K562 (cell line): ENCODE measurements at regions not wholly inside any gene's neighbourhood (a gene's known extent, or its start where the extent isn't known, plus 50 kb on each side); places are given as distances from the start of the nearest gene placed in this dataset.

ENCODE experiments used
- ATAC-seq: fragments of 200-7000 bp; cut with Tn5 transposase; 3 replicates; pipeline ENCODE4 v1.9.1; 2020; ENCODE audit warnings: moderate library complexity
- BruUV-seq: library from RNA; stranded (reverse); fragments of 400-500 nt; replicated peaks from 2 replicates; lab custom pipeline; 2021; lab: Mats Ljungman, UMichigan
- CTCF ChIA-PET: fragments of 300-600 bp; formaldehyde crosslinking; extraction: SDS; loops from one replicate; lab custom pipeline; 2021; ENCODE audit warnings: low intra/inter-chr PET ratio; lab: Yijun Ruan, JAX
- POLR2A ChIA-PET: fragments of 300-600, 350-650 bp; sonication (Branson Sonifier 250); formaldehyde crosslinking; extraction: SDS; loops from one replicate; lab custom pipeline; 2021; ENCODE audit warnings: antibody characterized with exemption, inconsistent platforms; lab: Yijun Ruan, JAX
- DNase-seq, 4 experiments: peaks; one replicate each; pipeline versions ENCODE4 v3.0.0 to v3.0.0-alpha.2; 2011 to 2018; ENCODE audit warnings: low spot score in 3 of 4, mixed read lengths in 3 of 4; ENCODE audit errors: extremely low read depth in 1 of 4
- FAIRE-seq: peaks from 2 replicates; lab custom pipeline; 2011; peaks lifted over from hg19 to GRCh38; lab: Jason Lieb, UNC
- H2AFZ ChIP-seq: 2 replicates; pipeline ENCODE4 v1.6.0; 2011; ENCODE audit warnings: low read depth, low read length, control low read depth, inconsistent platforms
- H3K27ac ChIP-seq: fragments of 200-600 bp; 3 replicates; pipeline ENCODE4 v1.8.0; 2011; ENCODE audit warnings: low read depth, mild to moderate bottlenecking, control low read depth, inconsistent platforms, low read length, moderate library complexity, mixed read lengths; ENCODE audit errors: extremely low read depth
- H3K27me3 ChIP-seq, 2 experiments: fragments of 300-600 bp in 1 of 2; 2 replicates in 1 of 2; 3 replicates in 1 of 2; pipeline versions ENCODE4 v1.6.0 to v1.8.0; 2011; ENCODE audit warnings: inconsistent platforms in 2 of 2, low read length in 2 of 2, mild to moderate bottlenecking in 1 of 2, mixed read lengths in 1 of 2, moderate library complexity in 1 of 2; ENCODE audit not compliant: control insufficient read depth in 2 of 2, insufficient read depth in 2 of 2
- H3K36me3 ChIP-seq: fragments of 300-600 bp; 3 replicates; pipeline ENCODE4 v1.8.0; 2011; ENCODE audit warnings: mild to moderate bottlenecking, low read length, inconsistent platforms; ENCODE audit not compliant: control insufficient read depth, insufficient read depth
- H3K4me1 ChIP-seq, 2 experiments: fragments of 200-600 bp in 1 of 2; replicated peaks in 1 of 2; 2 replicates in 1 of 2; 3 replicates in 1 of 2; pipeline versions ENCODE4 v1.5.1 to v1.8.0; 2011; ENCODE audit warnings: inconsistent platforms in 2 of 2, low read length in 2 of 2, mild to moderate bottlenecking in 1 of 2, mixed read lengths in 1 of 2, moderate library complexity in 1 of 2; ENCODE audit not compliant: control insufficient read depth in 2 of 2, insufficient read depth in 2 of 2
- H3K4me2 ChIP-seq: 2 replicates; pipeline ENCODE4 v1.6.1; 2011; ENCODE audit warnings: low read length, control low read depth, inconsistent platforms, mixed read lengths; ENCODE audit not compliant: insufficient read depth
- H3K4me3 ChIP-seq: fragments of 200-600 bp; sonication (generic), shearing (Covaris generic); 2 replicates; pipeline ENCODE4 v1.5.1; 2016; ENCODE audit warnings: control low read depth, inconsistent platforms
- H3K79me2 ChIP-seq: fragments of 200-600 bp; 3 replicates; pipeline ENCODE4 v1.8.0; 2011; ENCODE audit warnings: low read length, inconsistent platforms; ENCODE audit not compliant: control insufficient read depth, insufficient read depth
- H3K9ac ChIP-seq, 2 experiments: 2 replicates each; pipeline versions ENCODE4 v1.6.0 to v1.6.1; 2011; ENCODE audit warnings: low read depth in 2 of 2, low read length in 2 of 2, control low read depth in 1 of 2, inconsistent platforms in 1 of 2, mild to moderate bottlenecking in 1 of 2, mixed read lengths in 1 of 2; ENCODE audit not compliant: insufficient read depth in 1 of 2
- H3K9me1 ChIP-seq: one replicate; pipeline ENCODE4 v1.6.0; 2011; ENCODE audit warnings: inconsistent platforms, mild to moderate bottlenecking, low read length, moderate library complexity; ENCODE audit not compliant: control insufficient read depth, insufficient read depth
- H3K9me3 ChIP-seq: replicated peaks from 2 replicates; pipeline ENCODE4 v1.5.1; 2011; ENCODE audit warnings: low read depth, low read length, inconsistent platforms; ENCODE audit not compliant: control insufficient read depth, insufficient read depth
- H4K20me1 ChIP-seq: replicated peaks from 2 replicates; pipeline ENCODE4 v1.6.1; 2011; ENCODE audit warnings: low read length, inconsistent platforms, mixed read lengths; ENCODE audit not compliant: control insufficient read depth, insufficient read depth
- DDX20 ChIP-seq: fragments of 450-650 bp; IDR thresholded peaks from 2 replicates; pipeline ENCODE4 v1.6.1; 2016; ENCODE audit warnings: missing genetic modification characterization, low read depth, mild to moderate bottlenecking, missing compliant biosample characterization, moderate library complexity
- ESRRA ChIP-seq: fragments of 450-650 bp; IDR thresholded peaks from 2 replicates; pipeline ENCODE4 v1.6.1; 2014; ENCODE audit warnings: low read depth, mild to moderate bottlenecking, moderate library complexity, borderline replicate concordance
- GMEB1 ChIP-seq: fragments of 250-450 bp; sonication (Bioruptor Pico); IDR thresholded peaks from 2 replicates; pipeline ENCODE4 v1.4.0; 2020; ENCODE audit warnings: mild to moderate bottlenecking
- HNRNPUL1 ChIP-seq: fragments of 200-400 bp; formaldehyde crosslinking; IDR thresholded peaks from 2 replicates; pipeline ENCODE4 v1.6.1; 2017; ENCODE audit warnings: low read length
- IRF2 ChIP-seq: sonication (generic); formaldehyde crosslinking; IDR thresholded peaks from 2 replicates; pipeline ENCODE4 v1.8.1; 2022; ENCODE audit warnings: mild to moderate bottlenecking, missing genetic modification reagents
- KLF16 ChIP-seq: IDR thresholded peaks from 2 replicates; pipeline ENCODE4 v1.6.1; 2016; ENCODE audit warnings: antibody characterized with exemption
- PHF20 ChIP-seq: fragments of 450-650 bp; IDR thresholded peaks from 2 replicates; pipeline ENCODE4 v1.6.1; 2018; ENCODE audit not compliant: partially characterized antibody
- RBM14 ChIP-seq: fragments of 200-400 bp; formaldehyde crosslinking; IDR thresholded peaks from 2 replicates; pipeline ENCODE4 v1.6.1; 2018; ENCODE audit warnings: low read depth, mild to moderate bottlenecking, low read length, moderate library complexity, borderline replicate concordance; ENCODE audit not compliant: insufficient read depth
- RFX7 ChIP-seq: fragments of 250-450 bp; sonication (Bioruptor Pico); IDR thresholded peaks from 2 replicates; pipeline ENCODE4 v1.5.1; 2021; ENCODE audit warnings: mild to moderate bottlenecking
- STAT5B ChIP-seq: fragments of 250-450 bp; sonication (Bioruptor Pico); IDR thresholded peaks from 2 replicates; pipeline ENCODE4 v1.8.0; 2021; ENCODE audit warnings: mild to moderate bottlenecking, inconsistent platforms
- ZBTB7A ChIP-seq: IDR thresholded peaks from 2 replicates; pipeline ENCODE4 v1.6.1; 2011; ENCODE audit warnings: low read depth, mild to moderate bottlenecking, low read length, moderate library complexity, borderline replicate concordance; ENCODE audit not compliant: control insufficient read depth
- ZNF143 ChIP-seq: sonication (generic); formaldehyde crosslinking; IDR thresholded peaks from 2 replicates; pipeline ENCODE4 v1.9.0; 2022; ENCODE audit warnings: mild to moderate bottlenecking, missing genetic modification reagents
- ZNF146 ChIP-seq: IDR thresholded peaks from one replicate; pipeline ENCODE4 v1.6.1; 2018; ENCODE audit warnings: missing compliant biosample characterization; ENCODE audit not compliant: unreplicated experiment
- ZNF3 ChIP-seq: fragments of 250-450 bp; sonication (Bioruptor Pico); IDR thresholded peaks from 2 replicates; pipeline ENCODE4 v1.5.0; 2021; ENCODE audit warnings: mild to moderate bottlenecking, moderate library complexity
- ZNF592 ChIP-seq: fragments of 450-650 bp; IDR thresholded peaks from 2 replicates; pipeline ENCODE4 v1.6.1; 2017; ENCODE audit warnings: antibody characterized with exemption, mild to moderate bottlenecking
- ZNF780A ChIP-seq: fragments of 250-450 bp; sonication (Bioruptor Pico); IDR thresholded peaks from 2 replicates; pipeline ENCODE4 v1.5.0; 2021; ENCODE audit warnings: mild to moderate bottlenecking
- ZSCAN29 ChIP-seq: fragments of 450-650 bp; IDR thresholded peaks from 2 replicates; pipeline ENCODE4 v1.6.1; 2017
- WGBS: fragments of 100-300 bp; shearing (Covaris generic); methylation state at CpG from one replicate; pipeline ENCODE4 v1.1.6; 2016; ENCODE audit warnings: low coverage, mixed read lengths; ENCODE audit not compliant: insufficient coverage; ENCODE audit errors: missing lambda C conversion rate; 5-methylcytosine and 5-hydroxymethylcytosine counted together
- in situ Hi-C: fragments of 300-500 bp; cut with MboI; formaldehyde crosslinking; loops from 4 replicates; pipeline ENCODE4 v1.15.0; 2018; ENCODE audit warnings: inconsistent platforms, mixed read lengths
- intact Hi-C: fragments of 100-400 bp; cut with micrococcal nuclease; formaldehyde crosslinking; loops from 2 replicates; pipeline ENCODE4 v1.14.2; 2022
- TF ChIP-seq, protein P1 (sequence below): fragments of 250-450 bp; sonication (Bioruptor Pico); IDR thresholded peaks from 2 replicates; pipeline ENCODE4 v1.5.1; 2021; ENCODE audit warnings: mild to moderate bottlenecking

DNA sequence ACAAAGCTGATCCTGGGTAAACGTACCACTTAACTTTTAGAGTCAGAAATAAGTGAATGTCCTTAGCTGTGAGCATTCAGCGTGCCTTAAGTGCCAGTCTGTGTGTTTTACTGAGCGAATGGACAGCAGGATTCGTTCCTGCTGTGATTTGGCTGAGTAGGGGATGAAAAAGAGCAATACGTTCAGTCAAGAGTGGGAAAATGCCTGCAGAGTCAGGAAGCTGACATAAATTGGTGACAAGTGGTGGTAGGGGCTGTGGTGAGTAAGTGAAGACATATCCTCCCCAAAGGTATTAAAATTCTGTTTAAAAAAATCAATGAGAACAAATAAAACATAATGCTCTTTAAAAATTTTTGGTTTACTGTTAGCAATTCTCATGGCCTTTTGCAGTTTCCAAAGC lies 56.6 kb upstream of the TNIP3 start (continued):
- TF ChIP-seq GMEB1 (no peak), ZNF3 (no peak), IRF2 (CRISPR knock-in tag) (no peak), DDX20 (tag) (no peak), ZNF780A (no peak), ZNF143 (no peak), HNRNPUL1 (no peak), KLF16 (no peak)
- TF ChIP-seq, protein P1, sequence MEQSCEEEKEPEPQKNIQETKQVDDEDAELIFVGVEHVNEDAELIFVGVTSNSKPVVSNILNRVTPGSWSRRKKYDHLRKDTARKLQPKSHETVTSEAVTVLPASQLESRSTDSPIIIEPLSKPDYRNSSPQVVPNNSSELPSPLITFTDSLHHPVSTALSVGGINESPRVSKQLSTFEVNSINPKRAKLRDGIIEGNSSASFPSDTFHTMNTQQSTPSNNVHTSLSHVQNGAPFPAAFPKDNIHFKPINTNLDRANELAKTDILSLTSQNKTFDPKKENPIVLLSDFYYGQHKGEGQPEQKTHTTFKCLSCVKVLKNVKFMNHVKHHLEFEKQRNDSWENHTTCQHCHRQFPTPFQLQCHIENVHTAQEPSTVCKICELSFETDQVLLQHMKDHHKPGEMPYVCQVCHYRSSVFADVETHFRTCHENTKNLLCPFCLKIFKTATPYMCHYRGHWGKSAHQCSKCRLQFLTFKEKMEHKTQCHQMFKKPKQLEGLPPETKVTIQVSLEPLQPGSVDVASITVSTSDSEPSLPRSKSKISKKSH, result no peak

DNA sequence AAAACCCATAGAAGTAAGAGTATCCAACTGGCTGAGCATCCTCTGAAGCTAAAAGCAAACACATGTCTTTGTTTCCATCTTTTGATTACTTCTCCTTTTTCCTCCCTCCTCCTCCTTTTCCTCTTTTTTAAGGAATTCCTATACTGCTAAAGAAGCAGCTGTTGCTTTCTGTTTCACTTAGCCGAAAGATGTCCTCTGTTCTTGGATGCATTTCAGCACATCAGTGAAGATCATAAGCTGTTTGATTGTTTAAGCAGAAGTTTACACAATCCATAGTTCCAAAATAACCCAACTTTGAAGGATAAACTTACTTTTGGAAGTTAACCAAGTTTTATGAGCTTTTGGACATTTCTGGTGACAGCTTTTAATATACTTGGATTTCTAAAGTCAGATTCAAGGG lies 55.1 kb upstream of the TNIP3 start:
- no peaks in the 10 kb centered on the region for H3K36me3 ChIP-seq
- intact Hi-C loops, result no loop called here
- CTCF ChIA-PET, result no interaction called here
- no peaks in the 10 kb centered on the region for H3K27me3 ChIP-seq
- H3K4me3 ChIP-seq, result no peak overlapping the region
- H3K27ac ChIP-seq, result no peak overlapping the region
- ATAC-seq (no peak), FAIRE-seq (no peak), DNase-seq (no peak)
- H3K9me1 ChIP-seq, result no peaks in the 10 kb centered on the region
- POLR2A ChIA-PET, result interaction anchor here (0.8 kb wide), 1 partner anchor 20 kb away, joined by 4 read pairs; no protein-coding TSS in a partner anchor
- no TSS peak for BruUV-seq
- no peaks in the 10 kb centered on the region for H3K79me2 ChIP-seq
- no peaks in the 10 kb centered on the region for H3K4me1 ChIP-seq
- in situ Hi-C loops, result no loop called here
- H3K9ac ChIP-seq, result no peak overlapping the region
- no peaks in the 10 kb centered on the region for H3K9me3 ChIP-seq
- no peak overlapping the region for H2AFZ ChIP-seq
- H4K20me1 ChIP-seq, result no peaks in the 10 kb centered on the region
- H3K4me2 ChIP-seq, result no peak overlapping the region
- 0% methylated on average over 1 of the region's 1 CpG for WGBS
- TF ChIP-seq RBM14 (no peak), ZNF146 (CRISPR knock-in tag) (no peak), PHF20 (no peak), ZNF592 (no peak), ZSCAN29 (no peak), STAT5B (CRISPR knock-in tag) (no peak), ZBTB7A (no peak), ESRRA (no peak), RFX7 (CRISPR knock-in tag) (no peak)
